ENCODE measurements at regions not wholly inside any gene's neighbourhood (a gene's known extent, or its start where the extent isn't known, plus 50 kb on each side); places are given as distances from the start of the nearest gene placed in this dataset.

- DNase-seq = no peak
- Histone ChIP-seq H3K4me1 (ENCODE audit: control insufficient read depth in 1 of 2, insufficient read depth in 2 of 2, low read length in 2 of 2) (no peaks in the 10 kb centered on the region), H3K4me2 (replicated peaks; ENCODE audit: extremely low read depth, low read length, poor library complexity, severe bottlenecking) (no peak overlapping the region), H3K36me3 (replicated peaks in 1 of 2; ENCODE audit: control insufficient read depth in 1 of 2, insufficient read depth in 2 of 2, low read length in 2 of 2) (no peaks in the 10 kb centered on the region), H4K20me1 (ENCODE audit: insufficient read depth, low read length) (no peaks in the 10 kb centered on the region), H3K4me3 (replicated peaks in 1 of 3; ENCODE audit: low read depth in 2 of 3, low read length in 3 of 3) (no peak overlapping the region), H3K9me3 (replicated peaks in 1 of 2; ENCODE audit: control insufficient read depth in 1 of 2, insufficient read depth in 1 of 2, low read length in 2 of 2) (peaks cover 0 to 1% of the 10 kb centered on the region in 2 donors), H3K27me3 (ENCODE audit: control insufficient read depth in 2 of 2, insufficient read depth in 2 of 2, low read length in 2 of 2) (no peaks in the 10 kb centered on the region), H2AFZ (ENCODE audit: insufficient read depth, low read depth, low read length, poor library complexity, severe bottlenecking) (no peak overlapping the region), H3K9ac (ENCODE audit: insufficient read depth, low read length, poor library complexity, severe bottlenecking) (no peak overlapping the region), H3K79me2 (ENCODE audit: insufficient read depth, low read length) (no peaks in the 10 kb centered on the region), H3K27ac (ENCODE audit: low read depth in 1 of 2, low read length in 2 of 2) (no peak overlapping the region)
- Mint-ChIP-seq H3K36me3 (no peaks in the 10 kb centered on the region), H3K4me3 (no peak overlapping the region), H3K9me3 (peaks cover 0 to 3% (median 0%) of the 10 kb centered on the region in 7 donors), H3K4me1 (no peaks in the 10 kb centered on the region), H3K27ac (no peak overlapping the region), H3K27me3 (ENCODE audit: low read depth in 3 of 3) (no peaks in the 10 kb centered on the region)
- intact Hi-C loops (cut with micrococcal nuclease) = no loop called here
- TF ChIP-seq, protein P1, sequence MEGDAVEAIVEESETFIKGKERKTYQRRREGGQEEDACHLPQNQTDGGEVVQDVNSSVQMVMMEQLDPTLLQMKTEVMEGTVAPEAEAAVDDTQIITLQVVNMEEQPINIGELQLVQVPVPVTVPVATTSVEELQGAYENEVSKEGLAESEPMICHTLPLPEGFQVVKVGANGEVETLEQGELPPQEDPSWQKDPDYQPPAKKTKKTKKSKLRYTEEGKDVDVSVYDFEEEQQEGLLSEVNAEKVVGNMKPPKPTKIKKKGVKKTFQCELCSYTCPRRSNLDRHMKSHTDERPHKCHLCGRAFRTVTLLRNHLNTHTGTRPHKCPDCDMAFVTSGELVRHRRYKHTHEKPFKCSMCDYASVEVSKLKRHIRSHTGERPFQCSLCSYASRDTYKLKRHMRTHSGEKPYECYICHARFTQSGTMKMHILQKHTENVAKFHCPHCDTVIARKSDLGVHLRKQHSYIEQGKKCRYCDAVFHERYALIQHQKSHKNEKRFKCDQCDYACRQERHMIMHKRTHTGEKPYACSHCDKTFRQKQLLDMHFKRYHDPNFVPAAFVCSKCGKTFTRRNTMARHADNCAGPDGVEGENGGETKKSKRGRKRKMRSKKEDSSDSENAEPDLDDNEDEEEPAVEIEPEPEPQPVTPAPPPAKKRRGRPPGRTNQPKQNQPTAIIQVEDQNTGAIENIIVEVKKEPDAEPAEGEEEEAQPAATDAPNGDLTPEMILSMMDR (IDR thresholded peaks at IDR 0.05) = no peak
- no CpG with 5 or more reads among the region's 1 CpG for WGBS (ENCODE audit: insufficient coverage)
Measured at GRCh38 chrX:80138938-80139337, 124.4 kb downstream of the TBX22 start.

DNA sequence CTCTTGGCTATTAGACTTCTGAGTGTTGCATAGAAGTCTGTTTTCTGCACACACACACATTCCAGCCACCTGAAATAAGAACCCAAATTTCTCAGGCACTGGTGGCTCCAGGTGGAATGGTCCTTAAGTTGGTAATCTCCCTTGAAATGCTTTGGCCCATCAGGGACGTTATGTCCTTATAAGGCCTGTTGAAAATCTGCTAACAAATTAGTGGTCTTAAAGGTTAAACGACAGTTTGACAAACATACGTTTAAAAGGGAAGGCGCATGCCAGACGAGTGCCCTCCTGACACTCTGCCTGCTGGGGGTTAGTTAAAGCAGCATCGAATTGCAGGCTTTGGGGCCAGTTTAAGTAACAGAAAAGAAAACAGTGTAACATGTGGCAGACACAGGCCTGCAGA is 125.0 kb downstream of the TBX22 start:
- Mint-ChIP-seq H3K4me1 (no peaks in the 10 kb centered on the region), H3K36me3 (no peaks in the 10 kb centered on the region)

More for the DNA sequence above, 125.0 kb downstream of the TBX22 start:
- Histone ChIP-seq H3K36me3 (replicated peaks in 1 of 2; ENCODE audit: control insufficient read depth in 1 of 2, insufficient read depth in 2 of 2, low read length in 2 of 2) (no peaks in the 10 kb centered on the region), H3K79me2 (ENCODE audit: insufficient read depth, low read length) (no peaks in the 10 kb centered on the region), H3K9ac (ENCODE audit: insufficient read depth, low read length, poor library complexity, severe bottlenecking) (no peak overlapping the region), H3K27ac (ENCODE audit: low read depth in 1 of 2, low read length in 2 of 2) (no peak overlapping the region), H3K4me3 (replicated peaks in 1 of 3; ENCODE audit: low read depth in 2 of 3, low read length in 3 of 3) (no peak overlapping the region), H3K27me3 (ENCODE audit: control insufficient read depth in 2 of 2, insufficient read depth in 2 of 2, low read length in 2 of 2) (no peaks in the 10 kb centered on the region), H3K4me2 (replicated peaks; ENCODE audit: extremely low read depth, low read length, poor library complexity, severe bottlenecking) (no peak overlapping the region), H2AFZ (ENCODE audit: insufficient read depth, low read depth, low read length, poor library complexity, severe bottlenecking) (no peak overlapping the region), H4K20me1 (ENCODE audit: insufficient read depth, low read length) (no peaks in the 10 kb centered on the region), H3K9me3 (replicated peaks in 1 of 2; ENCODE audit: control insufficient read depth in 1 of 2, insufficient read depth in 1 of 2, low read length in 2 of 2) (no peaks in the 10 kb centered on the region), H3K4me1 (ENCODE audit: control insufficient read depth in 1 of 2, insufficient read depth in 2 of 2, low read length in 2 of 2) (no peaks in the 10 kb centered on the region)
- no peak for DNase-seq
- H3K27me3 Mint-ChIP-seq (ENCODE audit: low read depth in 3 of 3) = no peaks in the 10 kb centered on the region
- no peak overlapping the region for H3K4me3 Mint-ChIP-seq
- intact Hi-C loops (cut with micrococcal nuclease) = no loop called here
- peaks cover 0 to 3% (median 0%) of the 10 kb centered on the region in 7 donors for H3K9me3 Mint-ChIP-seq
- TF ChIP-seq, protein P1 (IDR thresholded peaks at IDR 0.05) = no peak
- WGBS (ENCODE audit: insufficient coverage) = 57% methylated on average over 5 of the region's 6 CpGs
- H3K27ac Mint-ChIP-seq = no peak overlapping the region
